Thoracic aorta (tissue), 2 donors: ENCODE measurements at regions not wholly inside any gene's neighbourhood (a gene's known extent, or its start where the extent isn't known, plus 50 kb on each side); places are given as distances from the start of the nearest gene placed in this dataset.

Experiments used
- ATAC-seq: fragments of 150-250 bp; one replicate; pipeline ENCODE4 v1.8.0; 2017; ENCODE audit warnings: low read depth; ENCODE audit not compliant: insufficient number of reproducible peaks, low FRiP score
- DNase-seq: peaks from one replicate; pipeline ENCODE4 v3.0.0-alpha.2; 2020; ENCODE audit warnings: low spot score
- H3K27ac ChIP-seq, 2 donors: fragments of 200-600 bp; sonication (generic); 1 replicate in 1 of 2; 2 replicates in 1 of 2; pipeline ENCODE4 v1.5.1; 2016; ENCODE audit warnings: mild to moderate bottlenecking in 2 of 2, moderate library complexity in 2 of 2
- H3K27me3 ChIP-seq: fragments of 200-600 bp; sonication (generic); replicated peaks from 2 replicates; pipeline ENCODE4 v1.6.0; 2016; ENCODE audit warnings: mild to moderate bottlenecking; ENCODE audit not compliant: insufficient read depth
- H3K36me3 ChIP-seq: fragments of 200-600 bp; sonication (generic); one replicate; pipeline ENCODE4 v1.5.1; 2016
- H3K4me1 ChIP-seq, 2 donors: fragments of 200-600 bp; sonication (generic); 1 replicate in 1 of 2; 2 replicates in 1 of 2; pipeline versions ENCODE4 v1.5.1 to v1.6.0; 2016; ENCODE audit warnings: low read depth in 2 of 2, mild to moderate bottlenecking in 1 of 2; ENCODE audit not compliant: control insufficient read depth in 1 of 2
- H3K4me3 ChIP-seq: fragments of 200-600 bp; sonication (generic); 2 replicates; pipeline ENCODE4 v1.5.1; 2016; ENCODE audit warnings: mild to moderate bottlenecking
- H3K9me3 ChIP-seq: fragments of 200-600 bp; sonication (generic); 2 replicates; pipeline ENCODE4 v1.5.1; 2016
- CTCF ChIP-seq: fragments of 200-600 bp; sonication (generic); IDR thresholded peaks from one replicate; pipeline ENCODE4 v1.5.1; 2019; ENCODE audit warnings: antibody characterized with exemption

- Histone ChIP-seq H3K4me3 (no peak overlapping the region), H3K4me1 (no peaks in the 10 kb centered on the region), H3K36me3 (no peaks in the 10 kb centered on the region), H3K27ac (no peak overlapping the region), H3K9me3 (no peaks in the 10 kb centered on the region), H3K27me3 (no peaks in the 10 kb centered on the region)
- DNase-seq (no peak), ATAC-seq (no peak)
- TF ChIP-seq CTCF = no peak
These were observed 373.1 kb upstream of the WWC1 start for GRCh38 chr5:167918184-167918812.

DNA sequence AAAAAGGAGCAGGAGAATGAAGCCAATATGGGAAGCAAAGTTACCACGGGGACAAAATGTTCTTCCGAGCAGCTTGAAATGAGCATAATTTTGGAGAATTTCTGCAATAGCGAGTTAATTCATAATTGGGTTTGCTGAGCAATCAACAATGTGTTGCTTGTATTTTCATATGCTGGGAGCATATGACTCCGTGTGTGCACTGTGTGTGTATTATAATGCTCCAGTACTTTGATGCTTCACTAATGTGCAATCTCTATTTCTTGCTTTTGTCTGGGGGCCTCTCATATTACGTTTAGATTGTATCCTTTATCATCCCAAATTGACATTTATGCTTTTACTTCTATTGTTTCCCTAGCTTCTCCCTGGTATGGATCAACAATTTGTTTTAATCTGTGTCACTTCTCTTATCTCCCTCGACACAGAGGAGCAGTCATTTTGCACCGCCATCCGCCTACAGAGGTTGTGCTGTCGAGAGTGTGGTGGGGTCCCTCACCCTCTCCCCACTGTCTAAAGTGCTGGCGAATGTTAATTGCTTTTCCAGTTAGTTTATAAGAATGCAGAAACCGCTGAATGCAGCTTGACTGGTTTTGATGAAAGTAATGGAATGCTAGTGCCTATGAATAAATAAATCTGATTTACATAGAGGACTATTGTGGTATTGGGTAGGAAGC is 372.5 kb upstream of the WWC1 start:
- ATAC-seq (no peak), DNase-seq (no peak)
- Histone ChIP-seq H3K27ac (no peak overlapping the region), H3K4me3 (no peak overlapping the region), H3K27me3 (no peaks in the 10 kb centered on the region), H3K9me3 (no peaks in the 10 kb centered on the region), H3K4me1 (no peaks in the 10 kb centered on the region), H3K36me3 (no peaks in the 10 kb centered on the region)
- no peak for TF ChIP-seq CTCF

DNA sequence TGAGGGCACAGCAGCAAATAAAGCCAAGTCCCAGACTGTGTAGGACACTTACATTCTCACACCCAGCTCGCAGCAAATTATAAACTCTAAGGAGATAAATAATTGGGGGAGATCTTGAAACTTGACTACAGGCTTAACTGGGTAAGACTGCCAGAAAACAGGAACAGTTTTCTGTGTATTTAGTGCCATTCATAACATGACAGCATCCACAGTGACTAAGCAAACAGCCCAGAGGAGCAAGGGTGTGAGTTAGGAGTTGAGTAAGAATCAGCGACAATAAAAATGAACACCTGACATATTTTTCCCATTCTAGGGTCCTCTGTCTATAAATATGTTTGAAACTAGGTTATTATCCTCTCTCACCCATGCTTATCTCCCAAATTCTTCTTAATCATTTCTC is 370.9 kb upstream of the WWC1 start:
- ATAC-seq = no peak
- Histone ChIP-seq H3K9me3 (no peaks in the 10 kb centered on the region), H3K27ac (no peak overlapping the region), H3K4me1 (no peaks in the 10 kb centered on the region), H3K4me3 (no peak overlapping the region), H3K27me3 (no peaks in the 10 kb centered on the region), H3K36me3 (no peaks in the 10 kb centered on the region)
- TF ChIP-seq CTCF = no peak
- DNase-seq = no peak

DNA sequence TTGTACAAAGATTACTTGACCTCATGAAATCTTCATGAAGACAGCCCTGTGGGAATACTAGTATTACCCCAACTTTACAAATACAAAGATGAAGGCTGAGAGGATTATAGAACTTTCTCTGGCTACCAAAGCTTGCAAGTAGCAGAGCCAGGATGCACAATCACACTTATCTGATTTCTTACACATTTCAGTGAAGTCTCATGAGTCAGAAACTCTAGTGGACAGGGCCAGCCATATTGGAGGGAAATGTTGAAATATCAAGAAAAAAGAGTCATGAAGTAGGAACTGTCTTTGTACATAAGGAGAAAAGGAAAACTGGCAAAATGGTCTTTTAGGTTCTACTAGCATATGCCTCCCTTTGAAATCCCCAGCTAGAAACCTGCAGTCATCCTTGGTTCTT is 369.6 kb upstream of the WWC1 start:
- Histone ChIP-seq H3K27me3 (no peaks in the 10 kb centered on the region), H3K4me3 (no peak overlapping the region), H3K27ac (no peak overlapping the region), H3K36me3 (no peaks in the 10 kb centered on the region), H3K9me3 (no peaks in the 10 kb centered on the region), H3K4me1 (no peaks in the 10 kb centered on the region)
- DNase-seq (no peak), ATAC-seq (no peak)
- no peak for TF ChIP-seq CTCF

DNA sequence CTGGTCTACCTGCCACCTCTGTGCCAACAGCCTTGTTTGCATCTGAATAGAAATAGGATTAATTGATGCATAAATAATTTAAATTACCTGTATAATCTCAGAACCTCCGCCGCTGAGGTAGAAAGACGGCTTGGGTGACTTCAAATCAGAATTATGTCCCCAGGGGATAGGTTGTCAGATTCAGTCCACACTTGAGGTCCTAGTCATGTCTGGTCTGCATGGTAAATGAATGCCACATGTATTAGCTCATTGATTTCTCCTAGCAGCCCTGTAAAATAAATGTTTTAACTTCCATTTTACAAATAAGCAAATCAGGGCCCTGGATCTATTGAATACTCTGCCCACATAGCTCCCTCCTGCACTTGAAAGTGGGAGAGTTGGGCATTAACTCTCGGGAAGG is 368.0 kb upstream of the WWC1 start:
- Histone ChIP-seq H3K36me3 (no peaks in the 10 kb centered on the region), H3K9me3 (no peaks in the 10 kb centered on the region), H3K4me3 (no peak overlapping the region), H3K27me3 (no peaks in the 10 kb centered on the region), H3K4me1 (no peaks in the 10 kb centered on the region), H3K27ac (no peak overlapping the region)
- no peak for TF ChIP-seq CTCF
- ATAC-seq (no peak), DNase-seq (no peak)
